GM19238 (cell line): ENCODE measurements at regions not wholly inside any gene's neighbourhood (a gene's known extent, or its start where the extent isn't known, plus 50 kb on each side); places are given as distances from the start of the nearest gene placed in this dataset.

Experiments used
- DNase-seq: peaks from one replicate; pipeline ENCODE4 v3.0.0; 2011; ENCODE audit warnings: low spot score; ENCODE audit not compliant: insufficient read length

GRCh38 chr13:40329781-40330485 lies 336.5 kb downstream of the FOXO1 start:
- no peak for DNase-seq

- DNase-seq = no peak
These were observed 335.5 kb downstream of the FOXO1 start for GRCh38 chr13:40330950-40331349.

DNA sequence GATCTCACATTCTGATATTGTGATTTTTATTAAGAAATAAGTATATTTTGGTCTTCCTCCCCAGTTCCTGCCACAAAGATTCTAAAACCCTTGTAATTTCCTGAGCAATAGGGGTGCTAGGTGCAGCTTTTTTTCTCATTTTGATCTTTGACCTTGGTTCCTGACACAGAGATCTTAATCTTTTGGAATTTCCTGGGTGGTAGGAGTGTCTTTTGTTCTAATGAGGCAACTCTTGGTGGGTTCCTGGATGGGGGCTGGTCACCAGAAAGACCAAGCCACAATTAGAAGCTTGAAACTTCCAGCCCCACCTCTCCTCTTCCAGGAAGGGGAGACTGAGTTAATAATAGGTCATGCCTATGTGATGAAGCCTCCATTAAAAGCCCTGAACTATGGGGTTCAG lies 334.6 kb downstream of the FOXO1 start:
- DNase-seq = no peak

- DNase-seq = no peak
These were observed 333.2 kb downstream of the FOXO1 start for GRCh38 chr13:40333226-40333625.

GRCh38 chr13:40334031-40334430 lies 332.4 kb downstream of the FOXO1 start:
- DNase-seq = no peak

- no peak for DNase-seq
These were observed 331.8 kb downstream of the FOXO1 start for GRCh38 chr13:40334616-40335015.

- no peak for DNase-seq
These were observed 329.9 kb downstream of the FOXO1 start for GRCh38 chr13:40336228-40337221.

DNA sequence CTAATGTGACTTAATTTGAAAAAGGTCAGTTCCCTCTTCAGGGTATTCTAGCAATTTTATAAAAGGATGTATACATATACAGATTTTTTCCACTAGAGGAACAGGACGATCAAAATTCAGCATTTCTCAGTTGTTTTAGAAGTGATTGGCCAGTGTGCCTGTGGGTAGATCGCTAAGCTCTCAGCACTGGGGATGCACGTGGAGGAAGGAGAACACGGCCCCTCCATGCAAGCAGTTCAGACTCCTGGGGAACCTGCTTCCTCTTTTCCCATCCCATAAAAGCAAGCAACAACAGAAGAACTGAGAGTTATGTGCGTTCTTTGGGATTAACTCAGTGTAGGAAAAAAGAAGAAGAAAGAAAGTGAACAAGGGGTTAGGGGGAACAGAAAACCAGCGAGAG lies 328.8 kb downstream of the FOXO1 start:
- no peak for DNase-seq

- DNase-seq = no peak
These were observed 328.2 kb downstream of the FOXO1 start for GRCh38 chr13:40338217-40338616.

- DNase-seq = no peak
These were observed 325.9 kb downstream of the FOXO1 start for GRCh38 chr13:40340368-40341095.

DNA sequence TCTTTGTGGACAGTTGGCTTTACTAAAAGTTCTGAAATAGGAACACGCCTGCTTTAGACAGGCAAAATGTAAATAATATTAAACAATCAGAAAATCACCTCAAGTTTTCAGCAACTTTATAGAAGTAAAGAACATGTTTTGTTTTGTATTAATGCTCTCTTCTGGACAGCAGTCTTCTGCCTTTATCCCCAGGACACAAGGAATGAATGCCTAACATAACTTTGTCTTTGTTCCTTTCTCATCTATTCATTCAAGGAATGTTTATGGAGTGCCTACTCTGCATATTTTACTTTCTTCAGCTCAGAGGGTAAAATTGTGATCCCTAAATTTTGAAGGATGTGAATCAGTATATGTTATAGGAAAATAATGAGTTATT lies 325.4 kb downstream of the FOXO1 start:
- no peak for DNase-seq

GRCh38 chr13:40341501-40341900 lies 324.9 kb downstream of the FOXO1 start:
- DNase-seq = no peak

- DNase-seq = no peak
These were observed 324.0 kb downstream of the FOXO1 start for GRCh38 chr13:40342461-40342860.

DNA sequence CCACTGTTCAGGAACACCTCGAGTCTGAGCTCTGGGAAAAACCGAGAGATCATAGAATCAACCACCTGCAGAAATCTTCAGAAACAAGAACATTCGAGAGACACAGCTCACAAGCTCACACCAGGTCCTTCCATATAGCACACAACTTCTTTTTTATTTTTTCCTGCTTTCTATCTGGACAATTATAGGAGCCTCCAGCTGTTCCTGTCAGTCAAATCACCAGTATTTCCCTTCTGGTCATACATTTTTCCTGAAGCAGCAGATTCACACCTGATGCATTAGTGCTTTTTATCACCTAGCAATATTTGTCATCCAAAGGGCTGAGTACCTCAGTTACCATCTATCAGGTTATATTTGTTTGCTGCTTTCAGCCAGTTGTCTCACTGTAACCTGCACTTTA lies 323.5 kb downstream of the FOXO1 start:
- no peak for DNase-seq

DNA sequence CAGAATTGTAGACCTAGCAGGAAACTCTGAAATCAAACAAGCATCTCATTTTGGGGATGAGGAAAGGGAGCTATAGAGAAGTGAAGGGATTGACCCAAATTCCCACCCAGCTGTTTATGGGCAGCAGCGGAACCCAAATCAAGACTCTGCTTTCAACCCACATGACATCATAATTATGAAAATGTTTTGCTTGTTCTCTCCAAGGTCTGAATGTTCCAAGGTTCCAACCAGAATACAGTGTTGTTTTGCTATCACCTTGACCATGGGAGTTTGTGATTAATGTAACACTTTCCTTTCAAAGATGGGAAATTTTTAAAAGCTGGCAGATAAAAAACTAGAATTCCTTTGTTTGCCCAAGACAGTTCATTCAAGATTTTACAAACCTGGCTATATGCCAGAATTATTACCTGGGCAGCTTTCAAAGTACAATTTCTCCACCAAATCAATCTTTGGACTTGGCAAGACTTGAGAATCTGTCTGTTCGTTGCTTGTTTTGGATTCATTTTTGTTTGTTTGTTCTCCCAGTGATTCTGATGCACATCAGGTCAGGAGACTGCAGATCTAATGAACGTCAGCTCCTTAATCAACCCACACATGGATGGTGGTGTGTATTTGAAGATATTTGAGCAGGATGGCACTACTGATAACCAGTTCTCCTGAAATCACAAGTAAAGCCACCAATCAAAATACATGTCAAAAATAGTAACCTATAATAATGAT lies 322.7 kb downstream of the FOXO1 start:
- no peak for DNase-seq

- no peak for DNase-seq
These were observed 321.9 kb downstream of the FOXO1 start for GRCh38 chr13:40344270-40345148.

DNA sequence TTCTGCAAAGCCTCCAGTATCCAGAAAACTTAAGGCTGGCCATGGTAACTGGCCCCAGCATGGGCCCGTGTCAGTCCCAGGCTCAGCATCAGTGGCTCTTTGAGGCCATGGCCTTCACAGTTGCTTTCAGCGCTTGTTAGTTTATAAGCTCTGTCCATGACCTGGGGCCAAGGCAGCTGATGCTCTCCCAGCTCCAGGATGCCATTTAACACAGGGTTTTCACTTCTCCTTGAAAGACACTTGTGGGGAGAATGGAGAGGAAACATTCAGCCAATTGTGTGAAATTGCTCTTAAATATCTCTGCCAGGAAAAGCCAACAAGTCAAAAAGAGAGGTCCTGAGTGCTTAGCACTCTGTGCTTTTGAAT lies 321.3 kb downstream of the FOXO1 start:
- no peak for DNase-seq

- no peak for DNase-seq
These were observed 320.6 kb downstream of the FOXO1 start for GRCh38 chr13:40345654-40346372.

- DNase-seq = no peak
These were observed 319.8 kb downstream of the FOXO1 start for GRCh38 chr13:40346592-40346991.
